HG03558 (cell line): ENCODE measurements at regions not wholly inside any gene's neighbourhood (a gene's known extent, or its start where the extent isn't known, plus 50 kb on each side); places are given as distances from the start of the nearest gene placed in this dataset.

ENCODE experiments used
- ATAC-seq: cut with Tn5 transposase; IDR thresholded peaks from one replicate; pipeline ENCODE4 v1.9.1; 2021; ENCODE audit warnings: moderate number of reproducible peaks; ENCODE audit not compliant: unreplicated experiment; ENCODE audit errors: extremely low read depth

DNA sequence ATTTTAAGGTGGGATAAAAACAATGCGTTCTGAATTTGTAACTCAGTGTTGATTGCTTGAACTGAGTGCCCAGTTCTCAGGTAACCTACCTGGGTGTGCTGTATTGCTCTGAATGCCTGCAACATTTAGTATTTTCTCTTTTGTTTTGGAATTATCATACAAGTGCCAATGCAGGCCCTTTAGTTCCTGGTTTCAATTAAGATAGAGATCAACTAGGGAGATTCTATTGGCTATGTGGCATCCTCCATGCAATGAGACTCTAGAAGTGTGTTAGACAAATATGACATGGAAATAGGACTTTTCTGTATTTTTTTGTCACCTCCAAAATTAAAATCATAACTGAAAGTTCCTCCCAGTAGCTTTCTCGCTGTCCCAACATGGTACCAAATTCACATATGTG is 438.7 kb upstream of the IGFBP7 start:
- no peak for ATAC-seq

DNA sequence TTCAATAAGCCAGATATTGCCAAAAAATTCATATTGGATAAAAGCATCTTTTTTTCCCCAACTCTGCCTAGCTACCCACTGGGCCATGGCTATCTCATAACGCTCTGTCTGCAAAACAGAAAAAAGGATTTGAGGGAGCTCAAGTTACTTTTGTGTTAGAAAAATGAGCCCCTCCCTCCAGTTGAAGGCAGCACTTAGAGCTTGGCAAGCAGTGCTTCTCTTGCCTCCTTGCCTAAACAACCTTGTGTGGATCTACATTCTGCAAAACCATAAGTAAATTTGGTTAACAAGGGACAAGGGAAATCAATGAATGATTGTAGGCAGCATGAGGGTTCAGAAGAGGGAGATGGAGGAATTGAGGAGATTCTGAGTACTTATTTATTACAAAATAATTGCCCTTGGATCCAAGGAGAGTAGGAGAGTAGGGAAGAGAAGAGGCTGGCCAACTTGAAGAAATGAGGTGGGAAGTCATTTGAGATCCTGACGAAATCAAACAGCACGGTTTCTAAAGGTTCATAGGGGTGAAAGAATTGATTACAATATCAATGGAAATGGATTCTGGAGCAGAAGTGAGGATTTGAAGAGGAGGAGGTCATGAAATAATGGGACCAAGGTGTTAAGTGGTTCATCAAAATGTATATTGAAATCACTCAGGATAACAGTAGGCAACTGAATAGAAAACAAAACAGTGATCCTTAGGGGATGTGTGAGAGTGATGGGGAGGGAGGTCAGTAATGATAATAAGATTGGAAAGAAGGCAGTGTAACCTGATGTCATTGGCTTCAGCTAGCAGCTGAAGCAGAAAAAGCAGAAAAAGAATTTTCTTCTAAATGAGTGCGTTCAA is 434.8 kb upstream of the IGFBP7 start:
- ATAC-seq: no peak

DNA sequence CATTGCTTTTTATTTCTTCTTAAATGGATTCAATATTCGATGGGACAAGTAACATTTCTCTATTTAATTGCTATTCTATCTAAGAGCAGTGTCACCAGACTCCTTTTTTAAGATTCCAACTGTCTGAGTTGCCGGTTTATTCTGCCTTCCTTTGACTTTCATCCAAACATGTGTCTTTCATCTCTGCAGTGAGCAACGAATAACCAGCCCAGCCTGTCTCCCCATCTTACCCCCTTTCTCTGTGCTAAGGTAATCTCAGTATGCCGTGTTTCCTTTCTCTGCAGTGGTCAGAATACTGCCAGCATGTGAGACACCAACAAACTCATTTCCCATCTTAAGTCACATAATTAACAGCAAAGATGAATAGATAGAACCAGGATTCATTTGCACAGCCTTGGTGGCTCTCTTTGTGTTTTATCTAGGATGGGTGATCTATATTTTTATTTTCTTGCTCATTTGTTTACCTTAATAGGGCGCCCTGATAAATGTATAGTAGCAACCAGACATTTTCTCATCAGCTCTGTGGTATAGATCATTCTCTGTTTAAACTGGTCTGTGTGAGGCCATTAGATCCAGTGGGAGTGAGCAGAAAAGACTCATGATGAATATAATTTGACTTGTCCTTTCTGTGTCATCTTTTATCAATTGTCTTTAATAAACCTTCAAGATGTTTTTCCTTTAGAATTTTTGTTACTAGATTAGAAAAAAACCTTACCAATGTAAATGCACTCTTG is 394.8 kb upstream of the IGFBP7 start:
- ATAC-seq: no peak

DNA sequence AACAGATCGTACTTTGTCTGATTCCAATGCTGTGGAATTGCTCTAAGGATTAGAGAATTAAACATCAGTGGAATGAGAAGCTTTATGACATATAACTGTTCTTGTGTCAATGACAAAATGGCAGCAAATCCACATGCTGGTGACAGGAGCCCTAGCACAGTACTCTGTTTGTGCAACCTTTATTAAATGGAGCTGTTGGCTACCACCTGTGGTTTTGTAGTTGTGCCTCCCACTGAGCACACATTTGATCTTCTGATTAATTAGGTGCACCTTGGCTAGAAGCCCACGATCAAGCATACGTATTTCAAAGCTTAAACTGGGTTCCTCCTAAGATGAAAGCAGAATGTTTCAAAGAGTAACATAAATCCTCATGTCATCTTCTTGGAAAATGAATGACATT is 394.0 kb upstream of the IGFBP7 start:
- no peak for ATAC-seq

DNA sequence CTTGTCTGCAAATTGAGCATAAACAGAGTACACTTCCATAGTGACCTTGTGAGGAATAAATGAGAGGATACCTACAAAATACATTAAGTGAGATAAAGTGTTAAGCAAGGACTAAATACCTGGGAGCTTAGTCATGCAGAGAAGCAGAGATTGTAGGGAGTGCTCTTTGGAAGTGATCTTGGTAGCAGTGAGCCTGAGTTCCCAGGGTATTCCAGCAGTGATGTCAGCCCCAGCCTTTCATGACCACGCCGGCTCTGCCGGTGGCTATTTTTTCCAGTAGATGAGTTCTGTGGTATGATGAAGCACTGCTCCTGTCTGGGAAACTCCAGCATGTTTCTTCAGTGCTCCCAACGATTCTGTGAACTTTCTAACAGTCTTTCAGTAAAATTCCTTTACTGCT is 391.5 kb upstream of the IGFBP7 start:
- no peak for ATAC-seq

DNA sequence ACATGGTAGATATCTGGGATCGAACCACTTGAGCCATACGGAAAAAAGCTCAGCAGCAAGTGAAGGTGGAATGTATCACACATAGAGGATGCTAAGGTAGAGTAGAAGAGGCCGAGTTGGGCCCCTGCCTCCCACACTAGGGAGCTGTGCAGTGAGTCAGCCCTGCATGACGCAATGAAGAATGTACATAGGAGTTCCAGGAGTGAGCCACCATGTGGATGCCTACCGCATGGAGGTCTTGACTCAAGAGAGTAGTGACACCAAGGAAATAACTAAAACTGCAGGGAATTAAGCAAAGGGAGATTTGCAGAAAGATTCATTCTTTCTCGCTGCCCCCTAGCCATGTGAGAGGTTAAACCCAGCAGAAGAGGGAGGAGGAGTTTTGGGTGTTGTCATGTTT is 389.6 kb upstream of the IGFBP7 start:
- ATAC-seq: no peak

DNA sequence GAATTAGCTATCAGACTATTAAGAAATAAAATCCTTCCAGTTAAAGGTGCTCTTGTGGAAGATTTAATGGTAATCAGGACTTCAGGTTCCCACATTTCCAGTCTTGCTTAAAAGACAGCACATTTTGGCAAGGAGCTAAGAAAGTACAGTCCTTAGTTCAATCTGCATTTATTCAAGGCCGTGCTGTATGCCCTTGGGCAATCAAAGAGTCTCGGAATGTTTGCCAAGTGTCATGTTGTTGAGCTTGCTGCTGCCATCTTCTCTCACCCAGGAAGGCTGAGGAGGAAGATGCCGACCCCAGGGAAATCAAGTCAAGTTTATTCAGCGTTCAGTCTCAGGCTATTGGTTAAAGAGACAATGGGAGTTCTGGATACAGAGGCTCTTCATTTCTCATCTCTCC is 388.1 kb upstream of the IGFBP7 start:
- no peak for ATAC-seq

DNA sequence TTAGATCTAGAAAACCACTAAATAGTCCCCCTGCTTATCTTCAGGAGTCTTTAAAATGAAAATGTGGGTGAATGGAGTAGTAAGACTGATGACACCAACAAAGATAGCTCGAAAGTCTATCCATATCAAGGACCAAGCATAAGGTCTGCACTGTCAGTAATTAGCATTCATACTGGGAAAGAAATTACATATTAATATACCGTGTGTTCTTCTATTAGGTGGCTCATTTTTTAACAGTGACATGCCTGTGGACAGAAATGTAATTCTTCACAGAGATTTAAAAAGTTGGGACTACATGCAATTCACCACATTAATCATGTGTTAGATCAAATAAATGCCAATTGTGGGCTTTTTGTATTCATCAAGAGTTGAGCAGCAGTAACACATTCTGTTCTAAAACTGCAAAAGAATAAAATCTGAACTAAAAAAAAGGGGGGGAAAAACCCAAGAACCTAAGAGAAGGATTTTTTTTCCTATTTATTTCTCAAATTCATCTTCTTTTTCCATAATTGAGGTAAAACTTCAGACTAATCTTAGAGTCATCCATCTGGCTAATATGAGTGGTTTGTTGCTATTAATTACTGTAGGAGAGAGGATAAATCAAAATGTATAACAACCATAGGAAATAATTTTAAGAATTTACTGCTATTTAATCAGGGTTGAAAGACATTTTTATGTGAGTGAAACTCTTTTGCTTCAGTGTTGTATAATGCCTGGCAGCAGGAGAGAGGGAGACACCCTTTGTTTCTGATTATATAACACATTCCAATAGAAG is 386.7 kb upstream of the IGFBP7 start:
- ATAC-seq: no peak

DNA sequence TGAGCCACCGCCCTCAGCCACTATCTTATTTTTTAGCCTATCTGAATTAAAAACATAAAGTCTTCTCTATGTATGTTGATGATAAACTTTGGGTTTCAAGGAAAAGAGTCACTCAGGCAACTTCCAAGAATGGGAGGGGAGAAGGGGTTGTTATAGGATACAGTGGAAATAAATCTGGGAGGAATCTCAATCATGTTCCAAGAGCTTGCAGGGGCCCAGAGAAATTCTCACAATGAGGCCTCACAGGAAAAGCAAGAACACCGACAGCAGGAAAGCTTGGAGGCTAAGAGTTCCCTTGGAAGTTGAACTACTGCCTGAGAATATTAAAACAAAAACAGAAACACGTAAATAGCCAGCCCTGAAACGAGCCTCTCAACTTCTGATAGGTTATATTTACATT is 384.6 kb upstream of the IGFBP7 start:
- no peak for ATAC-seq

DNA sequence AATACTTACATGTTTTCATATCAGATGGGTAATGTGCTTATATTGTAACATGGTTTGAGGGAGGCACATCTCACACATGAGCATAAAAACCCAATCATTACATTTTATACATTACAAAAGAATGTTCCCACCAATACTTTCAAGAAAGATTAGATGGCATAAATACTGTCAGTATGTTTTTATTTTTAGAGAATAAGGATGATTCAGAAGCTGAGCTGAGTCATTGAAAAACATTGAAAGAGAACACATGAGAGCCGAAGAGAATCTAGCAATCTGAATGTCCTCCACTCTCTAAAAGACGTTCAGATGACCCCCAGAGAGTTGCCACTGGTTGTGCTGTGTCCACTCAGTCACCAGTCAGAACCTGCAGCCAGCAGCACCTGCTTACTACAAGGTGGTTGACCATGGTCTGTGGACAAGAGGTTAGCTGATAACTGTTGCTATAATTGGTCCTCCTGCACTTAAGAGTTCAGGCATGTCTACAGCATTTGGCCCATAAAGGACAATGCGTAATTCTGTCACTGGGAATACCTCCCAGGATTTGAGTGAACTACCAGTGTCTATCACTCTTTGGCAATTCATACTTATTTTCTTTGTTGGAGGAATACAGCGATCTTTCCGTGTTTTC is 382.2 kb upstream of the IGFBP7 start:
- no peak for ATAC-seq

DNA sequence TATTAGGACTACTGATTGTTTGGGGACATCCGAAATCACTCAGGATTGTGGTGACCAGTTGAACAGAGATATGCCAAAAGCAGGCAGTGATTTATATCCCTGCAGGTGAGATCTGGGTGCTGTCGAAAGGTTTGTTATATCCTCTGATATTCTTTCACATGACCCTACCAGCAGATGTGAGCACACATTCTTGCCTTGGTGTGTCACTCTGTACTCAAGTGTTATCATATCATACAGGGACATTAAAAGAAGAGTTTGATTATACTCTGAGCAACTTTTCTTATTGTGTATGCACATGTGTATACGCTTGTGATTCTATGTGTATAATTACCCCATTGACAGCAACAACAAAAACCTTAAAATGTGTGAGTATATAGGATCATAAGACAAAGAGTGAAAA is 381.2 kb upstream of the IGFBP7 start:
- ATAC-seq: no peak

DNA sequence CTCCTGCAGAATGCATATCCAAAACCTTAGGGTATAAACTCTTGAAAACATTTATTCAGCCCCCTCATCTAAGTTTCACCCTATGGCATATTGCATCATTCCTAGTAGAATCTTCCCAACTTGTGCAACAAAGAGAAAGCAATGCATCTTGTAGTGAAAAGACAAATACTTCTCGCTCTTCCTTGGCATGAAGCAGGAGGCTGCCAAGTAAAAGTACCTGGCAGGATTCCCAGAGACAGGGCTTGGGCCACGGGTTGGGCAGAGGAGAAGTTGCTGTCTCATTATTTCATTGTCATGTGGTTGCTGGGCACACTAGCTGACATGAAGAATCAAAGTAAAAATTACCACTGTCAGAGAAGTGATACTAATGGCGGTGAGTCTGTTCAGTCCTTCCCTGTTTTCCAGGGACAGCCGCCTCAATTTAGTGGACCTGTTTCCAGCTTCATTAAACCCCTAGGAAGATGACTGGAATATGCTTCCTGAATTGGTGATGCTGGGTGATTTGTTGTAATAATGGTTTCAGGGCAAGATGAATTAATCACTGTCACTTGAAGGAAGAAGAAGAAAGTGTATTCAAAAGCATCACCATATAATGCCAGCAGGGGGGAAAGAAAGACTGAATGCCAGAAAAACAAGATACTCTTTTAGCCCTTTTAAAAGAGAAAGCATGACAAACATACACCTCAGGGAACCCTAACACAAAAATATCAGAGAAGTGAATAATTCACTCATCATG is 380.5 kb upstream of the IGFBP7 start:
- no peak for ATAC-seq

DNA sequence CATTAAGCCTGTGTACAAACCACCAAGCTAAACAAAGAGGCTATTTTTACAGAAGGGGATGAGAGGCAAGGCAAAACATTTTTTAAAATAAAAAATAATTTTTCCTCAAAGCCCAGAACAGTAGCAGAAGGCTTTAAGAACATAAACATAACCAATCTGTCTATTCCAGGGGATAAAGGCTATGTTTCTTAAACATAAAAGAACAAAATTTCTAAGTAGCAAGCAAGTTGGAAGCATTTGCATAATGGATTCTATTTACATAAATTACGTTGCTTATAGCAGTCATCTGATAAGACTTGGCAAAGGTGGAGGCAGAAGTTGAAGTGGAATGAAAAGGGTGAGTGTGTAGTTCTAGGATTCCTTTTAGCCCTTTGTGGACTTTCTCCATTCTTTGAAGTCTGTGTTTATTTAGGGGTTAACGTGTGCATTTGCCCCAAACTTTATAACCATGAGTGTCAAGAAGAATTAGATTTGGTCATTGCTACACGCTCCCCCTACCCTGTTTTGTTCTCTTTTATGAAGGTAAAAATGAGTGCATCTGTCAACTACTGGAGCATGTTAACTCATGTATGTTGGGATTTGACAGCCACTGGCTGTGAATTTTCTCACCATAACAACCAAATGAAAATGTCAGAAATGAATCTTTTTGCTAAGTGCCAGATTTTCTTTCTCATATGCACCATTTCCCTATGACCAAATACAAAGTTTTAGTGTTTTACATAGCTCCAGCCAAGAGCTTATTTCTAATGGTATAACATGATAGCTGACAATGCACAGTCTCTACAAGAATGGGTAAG is 378.4 kb upstream of the IGFBP7 start:
- no peak for ATAC-seq

DNA sequence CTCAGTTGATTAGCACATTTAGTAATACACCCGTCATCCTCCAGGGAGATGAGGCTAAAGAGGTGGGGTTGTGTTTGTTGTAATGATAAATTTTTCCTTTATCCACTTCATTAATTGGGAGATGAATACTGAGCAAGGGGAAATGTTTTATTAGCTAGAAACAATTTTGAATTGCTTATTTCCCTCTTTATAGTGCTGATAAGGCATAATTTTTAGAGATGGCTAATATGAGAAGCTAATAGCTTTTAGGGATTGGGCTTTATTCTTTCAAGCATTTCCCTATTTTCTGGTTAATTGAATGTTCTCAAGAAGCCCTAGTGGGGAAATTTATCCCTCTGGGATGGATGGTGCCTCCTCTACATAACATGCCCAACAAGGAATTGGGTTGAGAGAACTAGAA is 365.2 kb upstream of the IGFBP7 start:
- no peak for ATAC-seq

DNA sequence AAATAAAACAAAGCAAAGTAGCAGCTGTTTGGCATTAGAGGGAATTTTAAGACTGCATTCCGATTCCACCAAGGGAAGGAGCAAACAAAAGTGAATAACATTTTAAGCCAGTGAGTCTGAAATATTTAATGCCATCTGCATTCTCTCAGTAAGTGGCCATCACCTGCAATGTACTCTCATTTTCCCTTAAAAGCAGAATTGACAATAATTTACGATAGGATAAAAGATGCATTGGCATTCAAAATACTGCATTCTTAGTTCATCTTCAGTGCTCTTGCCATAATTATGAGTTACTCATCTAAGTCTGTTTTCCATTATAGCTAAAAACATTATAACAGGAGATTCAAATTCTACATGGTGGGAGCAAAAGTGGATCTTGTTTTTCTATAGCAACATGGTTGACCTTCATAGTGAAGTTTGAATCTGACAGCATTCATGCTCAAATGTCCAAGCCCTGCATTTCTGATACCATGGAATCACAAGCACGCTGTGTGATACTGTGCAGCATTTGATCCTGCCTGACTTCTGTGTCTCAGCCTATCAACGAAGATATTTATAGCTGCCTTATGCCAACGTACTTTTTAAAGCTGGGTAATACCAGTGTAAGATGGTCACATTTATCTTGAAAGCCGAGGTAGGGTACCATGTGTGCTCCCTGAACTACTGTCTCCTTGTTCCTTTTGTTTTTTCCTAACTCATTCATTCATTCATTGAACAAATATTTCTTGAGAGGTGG is 355.3 kb upstream of the IGFBP7 start:
- no peak for ATAC-seq

DNA sequence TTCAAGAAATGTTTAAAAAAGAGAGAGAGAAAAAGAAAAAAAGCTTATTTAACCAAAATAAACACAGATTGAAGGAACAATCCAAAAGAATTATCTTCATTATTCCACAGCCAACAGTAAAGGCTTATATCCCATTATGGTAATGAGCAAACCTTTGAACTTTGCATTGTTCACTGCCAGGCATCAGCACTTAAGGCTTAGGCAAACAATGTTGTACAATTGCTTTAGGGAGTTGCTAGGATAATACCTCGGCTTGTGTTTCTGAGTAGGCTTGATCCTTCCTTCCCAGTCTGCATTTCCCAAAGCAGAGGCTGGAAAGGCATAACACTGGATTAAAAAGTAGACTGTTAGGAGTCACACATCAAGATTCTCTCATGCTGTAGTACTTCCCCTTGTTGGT is 352.7 kb upstream of the IGFBP7 start:
- ATAC-seq: no peak

DNA sequence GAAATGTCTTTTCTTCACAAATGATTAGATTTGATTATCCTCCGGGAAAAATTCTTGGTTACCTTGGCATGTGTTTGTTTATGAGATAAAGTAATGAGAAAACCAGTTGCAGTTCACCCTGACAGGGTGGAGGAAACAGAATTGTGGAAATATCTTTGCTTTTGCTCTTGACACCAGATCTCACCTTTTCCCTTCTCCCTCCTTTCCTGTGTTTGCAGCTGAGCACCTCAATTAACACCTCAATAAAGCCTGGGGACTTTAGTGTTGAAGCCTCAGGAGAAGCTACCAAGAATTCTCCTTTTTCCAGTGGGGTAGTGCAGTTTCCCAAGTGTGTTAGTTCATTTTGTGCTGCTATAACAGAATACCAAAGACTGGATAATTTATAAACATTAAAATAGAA is 350.8 kb upstream of the IGFBP7 start:
- ATAC-seq: no peak

DNA sequence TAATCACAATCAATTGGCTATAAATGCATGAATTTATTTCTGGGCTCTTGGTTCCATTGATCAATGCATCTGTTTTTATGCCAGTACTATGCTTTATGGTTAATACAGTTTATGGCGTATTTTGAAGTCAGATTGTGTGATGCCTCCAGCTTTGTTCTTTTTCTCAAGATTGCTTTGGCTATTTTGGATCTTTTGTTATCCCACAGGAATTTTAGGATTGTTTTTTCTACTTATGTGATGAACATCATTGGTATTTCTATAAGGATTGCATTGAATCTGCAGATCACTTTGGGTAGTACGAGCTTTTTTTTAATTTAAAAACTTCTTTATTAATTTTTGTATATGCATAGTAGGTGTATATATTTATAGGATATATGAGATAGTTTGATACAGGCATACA is 338.7 kb upstream of the IGFBP7 start:
- no peak for ATAC-seq

DNA sequence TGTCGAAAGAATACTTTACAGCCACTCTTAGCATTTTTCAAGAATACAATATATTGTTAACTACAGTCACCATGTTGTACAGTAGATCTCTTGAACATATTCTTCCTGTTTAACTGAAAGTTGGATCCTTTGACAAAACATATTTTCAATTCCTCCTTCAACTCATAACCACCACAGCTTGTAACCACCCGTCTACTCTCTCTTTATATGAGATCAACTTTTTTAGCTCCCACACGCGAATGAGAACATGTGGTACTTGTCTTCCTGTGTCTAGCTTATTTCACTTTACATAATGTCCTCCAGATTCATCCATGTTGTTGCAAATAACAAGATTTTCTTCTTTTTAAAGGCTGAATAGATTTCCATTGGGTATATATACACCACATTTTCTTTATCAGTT is 338.3 kb upstream of the IGFBP7 start:
- no peak for ATAC-seq
